GM12891 (cell line): ENCODE measurements at regions not wholly inside any gene's neighbourhood (a gene's known extent, or its start where the extent isn't known, plus 50 kb on each side); places are given as distances from the start of the nearest gene placed in this dataset.

Experiments
- DNase-seq: peaks from one replicate; pipeline ENCODE4 v3.0.0; 2011; ENCODE audit warnings: low spot score; ENCODE audit not compliant: insufficient read length
- FAIRE-seq: peaks from 2 replicates; lab custom pipeline; 2011; peaks lifted over from hg19 to GRCh38; lab: Jason Lieb, UNC
- PAX5 ChIP-seq: IDR thresholded peaks from 2 replicates; pipeline ENCODE4 v1.6.1; 2011; ENCODE audit warnings: low read length, moderate library complexity, mild to moderate bottlenecking; ENCODE audit not compliant: insufficient read depth, severe bottlenecking
- POLR2A ChIP-seq: IDR thresholded peaks from 2 replicates; pipeline ENCODE4 v1.6.1; 2011; ENCODE audit warnings: low read depth, low read length, control low read depth
- POLR2AphosphoS5 ChIP-seq: IDR thresholded peaks from 2 replicates; pipeline ENCODE4 v1.6.1; 2011; ENCODE audit warnings: low read depth, low read length, control low read depth
- POU2F2 ChIP-seq: IDR thresholded peaks from 2 replicates; pipeline ENCODE4 v1.6.1; 2011; ENCODE audit warnings: low read depth, mild to moderate bottlenecking, control low read depth, low read length, moderate library complexity
- SPI1 ChIP-seq: IDR thresholded peaks from 2 replicates; pipeline ENCODE4 v1.6.1; 2011; ENCODE audit warnings: low read depth, low read length, control low read depth
- TAF1 ChIP-seq: IDR thresholded peaks from 2 replicates; pipeline ENCODE4 v1.6.1; 2011; ENCODE audit warnings: low read depth, low read length, control low read depth

GRCh38 chr5:6279607-6280006 is 98.7 kb downstream of the MED10 start:
- TF ChIP-seq POU2F2 (no peak), PAX5 (no peak), POLR2A (no peak), SPI1 (no peak), POLR2AphosphoS5 (no peak)
- no peak for DNase-seq
- FAIRE-seq, result no peak

DNA sequence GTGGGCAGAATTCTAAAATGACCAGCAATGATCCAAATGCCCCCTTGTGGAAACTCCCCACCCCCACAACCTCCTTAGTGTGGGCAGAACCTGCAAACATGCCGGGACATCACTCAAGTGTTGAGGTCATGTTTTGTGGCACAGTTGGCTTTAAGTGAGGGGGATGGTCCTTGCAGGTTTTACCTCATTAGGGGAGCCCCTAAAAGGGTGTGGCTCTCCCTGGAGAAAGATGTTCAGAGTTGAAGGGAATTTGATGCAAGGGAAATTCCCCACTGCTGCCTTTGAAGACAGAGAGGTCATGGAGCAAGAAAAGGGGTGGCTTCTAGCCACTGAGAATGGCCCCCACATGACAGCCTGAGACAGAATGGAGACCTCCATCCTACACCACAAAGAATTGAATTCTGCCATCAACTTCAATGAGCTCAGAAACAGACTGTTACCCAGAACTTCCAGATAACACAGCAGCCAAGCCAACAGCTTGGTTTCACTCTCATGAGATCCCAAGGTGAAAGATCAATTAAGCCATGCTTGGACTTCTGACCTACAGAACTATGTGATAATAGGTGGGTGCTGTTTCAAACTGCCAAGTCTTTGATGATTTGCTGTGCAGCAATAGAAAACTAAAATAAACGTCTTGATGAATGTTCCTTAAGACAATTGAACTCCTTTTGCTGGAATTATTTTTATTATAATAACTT is 103.4 kb downstream of the MED10 start:
- TF ChIP-seq POU2F2, result peak; percentile 49; the same call in 1 of the 2 replicates
- TF ChIP-seq SPI1, result no peak
- FAIRE-seq, result no peak

DNA sequence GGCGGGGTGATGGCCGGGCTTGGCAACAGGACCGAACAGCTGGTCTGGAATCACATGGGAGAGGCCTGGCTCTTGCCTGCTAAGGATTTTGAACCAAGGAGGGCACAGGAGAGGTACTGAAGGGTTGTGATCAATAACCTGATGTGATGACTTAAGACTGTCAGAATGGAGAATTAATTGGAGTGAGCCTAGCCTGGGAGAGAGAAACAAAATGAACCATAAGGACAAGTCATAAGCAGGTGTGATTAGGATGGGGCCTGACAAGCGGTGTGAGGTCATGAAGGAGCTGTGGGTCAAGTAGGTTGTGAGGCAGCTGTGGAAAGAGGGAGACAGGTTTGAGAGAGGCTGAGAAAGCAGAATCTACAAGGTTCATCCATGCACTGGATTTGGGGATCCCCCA is 104.6 kb downstream of the MED10 start:
- TF ChIP-seq TAF1, result no peak
- no peak for TF ChIP-seq POLR2A
- no peak for TF ChIP-seq SPI1
- no peak for TF ChIP-seq POU2F2
- TF ChIP-seq PAX5, result no peak
- no peak for TF ChIP-seq POLR2AphosphoS5
- FAIRE-seq, result no peak
- DNase-seq, result no peak

More for the DNA sequence above, 103.4 kb downstream of the MED10 start:
- no peak for DNase-seq

GRCh38 chr5:6273090-6273735 is 105.1 kb downstream of the MED10 start:
- DNase-seq (no peak), FAIRE-seq (no peak)
- TF ChIP-seq POLR2AphosphoS5, result no peak
- TF ChIP-seq SPI1, result peak; percentile 22; the same call in 1 of the 2 replicates
- peak; percentile 91 for TF ChIP-seq POU2F2
- TF ChIP-seq PAX5, result no peak
- TF ChIP-seq TAF1, result no peak
- TF ChIP-seq POLR2A, result no peak

- FAIRE-seq (no peak), DNase-seq (no peak)
- TF ChIP-seq POU2F2 (no peak), POLR2A (no peak), POLR2AphosphoS5 (no peak), TAF1 (no peak), PAX5 (no peak), SPI1 (no peak)
Observed at GRCh38 chr5:6269925-6270324, 108.4 kb downstream of the MED10 start.

GRCh38 chr5:6266671-6267197 is 111.6 kb downstream of the MED10 start:
- DNase-seq, result no peak
- no peak for FAIRE-seq
- TF ChIP-seq PAX5 (no peak), TAF1 (no peak), POU2F2 (no peak), POLR2AphosphoS5 (no peak), SPI1 (no peak), POLR2A (no peak)

DNA sequence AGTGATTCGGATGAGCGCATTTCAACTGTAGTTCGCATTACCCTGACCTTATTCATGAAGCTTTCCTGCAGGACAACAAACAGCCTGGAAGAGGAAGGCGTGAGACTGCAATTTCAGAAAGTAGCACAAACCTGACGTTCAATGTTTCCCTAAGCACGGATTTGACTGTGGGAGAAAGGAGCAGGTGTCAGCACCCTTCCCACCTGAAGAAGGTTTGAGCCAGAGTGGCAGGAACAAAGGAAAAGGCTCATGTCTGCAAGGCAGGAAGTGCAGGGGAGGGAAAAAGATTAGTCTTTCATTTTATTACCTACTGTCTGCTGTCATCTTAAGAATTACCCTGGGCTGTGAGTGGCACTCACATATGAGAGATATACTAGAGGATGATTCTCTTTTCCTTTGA is 114.0 kb downstream of the MED10 start:
- TF ChIP-seq POLR2AphosphoS5 (no peak), TAF1 (no peak), SPI1 (no peak), PAX5 (no peak), POU2F2 (no peak), POLR2A (no peak)
- DNase-seq, result no peak
- FAIRE-seq, result no peak

DNA sequence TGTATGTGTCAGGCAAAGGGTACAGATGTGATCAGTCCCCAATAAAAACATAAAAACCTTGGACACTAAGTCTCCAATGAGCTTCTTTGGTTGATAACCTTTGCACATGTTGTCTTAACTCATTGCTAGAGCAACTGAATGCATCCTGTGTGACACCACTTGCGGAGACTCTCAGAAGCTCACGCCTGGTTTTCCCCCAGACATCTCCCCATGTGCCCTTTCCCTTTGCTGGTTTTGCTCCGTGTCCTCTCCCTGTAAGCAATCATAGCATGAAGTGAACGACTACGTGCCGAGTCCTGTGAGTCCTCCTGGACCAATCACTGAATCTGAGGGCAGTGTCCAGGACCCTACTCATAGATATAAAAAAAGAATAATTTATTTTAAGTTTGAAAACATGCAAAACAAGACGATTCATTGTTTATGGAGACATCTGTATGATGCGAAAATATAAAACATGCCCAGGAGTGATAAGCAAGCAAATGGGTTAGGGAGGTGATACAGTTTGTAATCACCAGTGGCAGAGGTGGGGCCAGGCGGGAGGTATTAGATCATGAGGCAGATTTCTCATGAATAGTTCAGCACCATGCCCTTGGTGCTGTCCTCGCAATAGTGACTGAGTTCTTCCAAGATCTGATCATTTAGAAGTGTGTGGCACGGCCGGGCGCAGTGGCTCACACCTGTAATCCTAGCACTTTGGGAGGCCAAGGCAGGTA is 115.5 kb downstream of the MED10 start:
- no peak for DNase-seq
- FAIRE-seq, result no peak
- TF ChIP-seq POLR2A (no peak), PAX5 (no peak), SPI1 (no peak), POLR2AphosphoS5 (no peak), TAF1 (no peak), POU2F2 (no peak)

DNA sequence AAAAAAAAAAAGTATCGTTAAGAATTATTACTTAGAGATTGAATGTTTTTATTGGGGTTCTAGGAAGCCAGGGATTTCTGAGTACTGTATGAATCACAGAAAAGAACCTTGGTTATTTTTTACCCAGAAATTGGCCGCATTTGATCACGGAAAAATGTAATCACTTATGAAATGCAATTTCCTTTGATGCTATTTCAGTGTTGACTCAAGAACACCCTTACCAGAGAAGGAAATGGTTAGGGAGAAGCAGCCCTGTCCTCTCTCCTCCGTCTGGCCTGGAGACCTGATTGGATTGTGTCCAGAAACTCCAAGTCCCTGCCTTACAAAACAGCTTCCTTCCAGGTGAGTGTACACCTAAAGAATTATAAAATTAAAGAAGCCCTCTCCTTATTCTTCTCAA is 116.7 kb downstream of the MED10 start:
- no peak for FAIRE-seq
- no peak for DNase-seq
- TF ChIP-seq POU2F2 (no peak), POLR2AphosphoS5 (no peak), SPI1 (no peak), POLR2A (no peak), TAF1 (no peak), PAX5 (no peak)
